WTC11 (cell line): ENCODE measurements at regions not wholly inside any gene's neighbourhood (a gene's known extent, or its start where the extent isn't known, plus 50 kb on each side); places are given as distances from the start of the nearest gene placed in this dataset.
"Not testable (repeated sequence)": the region's sequence is repeated elsewhere in the genome, so short reads cannot be mapped to it uniquely, and the experiment has no call there.

Experiments
- ATAC-seq: fragments of 200-7000 bp; cut with Tn5 transposase; 2 replicates; pipeline ENCODE4 v1.10.0; 2021; ENCODE audit warnings: mild to moderate bottlenecking, moderate library complexity
- CTCF ChIA-PET: fragments of 300-600 bp; sonication (Branson Sonifier 250); formaldehyde crosslinking; loops from one replicate; lab custom pipeline; 2021; ENCODE audit warnings: antibody characterized with exemption; lab: Charles Lee
- POLR2A ChIA-PET: fragments of 350-600 bp; sonication (Branson Sonifier 250); formaldehyde crosslinking; loops from one replicate; lab custom pipeline; 2021; ENCODE audit warnings: antibody characterized with exemption; lab: Charles Lee
- DNase-seq: peaks from one replicate; pipeline ENCODE4 v3.0.0; 2021; ENCODE audit warnings: low spot score
- H3K27ac Mint-ChIP-seq: 2 replicates; pipeline ENCODE4 v1.8.0; 2021; ENCODE audit warnings: mixed read lengths
- H3K27me3 Mint-ChIP-seq: 2 replicates; pipeline ENCODE4 v1.8.0; 2021; ENCODE audit warnings: low read depth, mild to moderate bottlenecking, moderate library complexity, mixed read lengths
- H3K36me3 Mint-ChIP-seq: 2 replicates; pipeline ENCODE4 v1.8.0; 2021; ENCODE audit warnings: mixed read lengths
- H3K4me1 Mint-ChIP-seq: 2 replicates; pipeline ENCODE4 v1.8.0; 2022; ENCODE audit warnings: mixed read lengths
- H3K4me3 Mint-ChIP-seq: 2 replicates; pipeline ENCODE4 v1.8.0; 2021; ENCODE audit warnings: mild to moderate bottlenecking, moderate library complexity, mixed read lengths
- H3K9me3 Mint-ChIP-seq: 2 replicates; pipeline ENCODE4 v1.8.0; 2021; ENCODE audit warnings: mixed read lengths
- CREB1 ChIP-seq: sonication (generic); formaldehyde crosslinking; IDR thresholded peaks from 2 replicates; pipeline ENCODE4 v1.8.0; 2023; ENCODE audit warnings: mild to moderate bottlenecking, missing genetic modification reagents
- FOXP1 ChIP-seq: sonication (generic); formaldehyde crosslinking; IDR thresholded peaks from 2 replicates; pipeline ENCODE4 v1.8.0; 2022; ENCODE audit warnings: missing genetic modification reagents, mild to moderate bottlenecking, moderate library complexity, borderline replicate concordance
- MXD4 ChIP-seq: fragments of 250-450 bp; sonication (Bioruptor Pico); IDR thresholded peaks from 2 replicates; pipeline ENCODE4 v1.8.0; 2021; ENCODE audit warnings: mild to moderate bottlenecking, moderate library complexity, borderline replicate concordance
- ZNF121 ChIP-seq: sonication (generic); formaldehyde crosslinking; IDR thresholded peaks from 2 replicates; pipeline ENCODE4 v1.8.0; 2023; ENCODE audit warnings: missing genetic modification reagents
- ZNF317 ChIP-seq: sonication (generic); formaldehyde crosslinking; IDR thresholded peaks from 2 replicates; pipeline ENCODE4 v1.8.1; 2023; ENCODE audit warnings: low read depth, mild to moderate bottlenecking, moderate library complexity, missing genetic modification reagents, borderline replicate concordance
- ZNF671 ChIP-seq: fragments of 250-450 bp; sonication (Bioruptor Pico); IDR thresholded peaks from 2 replicates; pipeline ENCODE4 v1.8.0; 2021; ENCODE audit warnings: mild to moderate bottlenecking
- TF ChIP-seq, protein P1 (sequence below): fragments of 250-450 bp; sonication (Bioruptor Pico); conservative IDR thresholded peaks from 2 replicates; pipeline ENCODE4 v1.9.0; 2021; ENCODE audit warnings: mild to moderate bottlenecking
- TF ChIP-seq, protein P2 (sequence below): sonication (generic); formaldehyde crosslinking; IDR thresholded peaks from 2 replicates; pipeline ENCODE4 v1.8.1; 2022; ENCODE audit warnings: mild to moderate bottlenecking, missing genetic modification reagents, moderate library complexity, borderline replicate concordance
- TF ChIP-seq, protein P3 (sequence below): sonication (generic); formaldehyde crosslinking; IDR thresholded peaks from 2 replicates; pipeline ENCODE4 v1.8.1; 2023; ENCODE audit warnings: mild to moderate bottlenecking, missing genetic modification reagents
- TF ChIP-seq, protein P4 (sequence below): sonication (generic); formaldehyde crosslinking; IDR thresholded peaks from 2 replicates; pipeline ENCODE4 v1.8.1; 2023; ENCODE audit warnings: mild to moderate bottlenecking, missing genetic modification reagents, moderate library complexity
- TF ChIP-seq, protein P5 (sequence below): fragments of 250-450 bp; sonication (Bioruptor Pico); IDR thresholded peaks from 2 replicates; pipeline ENCODE4 v1.9.0; 2021; ENCODE audit warnings: mild to moderate bottlenecking
- TF ChIP-seq, protein P6 (sequence below): sonication (generic); formaldehyde crosslinking; IDR thresholded peaks from 2 replicates; pipeline ENCODE4 v1.8.0; 2023; ENCODE audit warnings: missing genetic modification reagents
- TF ChIP-seq, protein P7 (sequence below): fragments of 250-450 bp; sonication (Bioruptor Pico); IDR thresholded peaks from 2 replicates; pipeline ENCODE4 v1.9.0; 2021; ENCODE audit warnings: mild to moderate bottlenecking
- TF ChIP-seq, protein P8 (sequence below): sonication (generic); formaldehyde crosslinking; IDR thresholded peaks from 2 replicates; pipeline ENCODE4 v1.8.1; 2022; ENCODE audit warnings: low read depth, missing genetic modification reagents, borderline replicate concordance
- TF ChIP-seq, protein P9 (sequence below): sonication (generic); formaldehyde crosslinking; IDR thresholded peaks from 2 replicates; pipeline ENCODE4 v1.8.1; 2023; ENCODE audit warnings: mild to moderate bottlenecking, missing genetic modification reagents

DNA sequence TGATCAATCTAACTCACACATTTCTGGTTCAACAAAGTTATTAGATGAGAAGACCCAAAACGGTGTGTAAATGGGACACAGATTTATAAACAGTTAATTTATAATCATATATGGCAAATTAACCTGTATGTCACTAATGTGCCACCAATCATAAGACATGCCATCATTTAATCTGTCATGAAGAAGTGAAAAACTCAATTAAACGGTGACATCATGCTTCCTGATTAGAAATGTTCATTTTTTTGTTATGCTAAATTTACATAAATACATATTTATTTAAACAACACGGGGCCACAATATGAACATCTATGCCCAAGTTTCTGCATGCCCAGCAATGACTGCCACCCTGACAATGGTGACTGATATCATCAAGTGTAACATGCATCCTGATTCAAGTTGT, 164.1 kb upstream of the EEA1 start (continued):
- TF ChIP-seq, protein P1, sequence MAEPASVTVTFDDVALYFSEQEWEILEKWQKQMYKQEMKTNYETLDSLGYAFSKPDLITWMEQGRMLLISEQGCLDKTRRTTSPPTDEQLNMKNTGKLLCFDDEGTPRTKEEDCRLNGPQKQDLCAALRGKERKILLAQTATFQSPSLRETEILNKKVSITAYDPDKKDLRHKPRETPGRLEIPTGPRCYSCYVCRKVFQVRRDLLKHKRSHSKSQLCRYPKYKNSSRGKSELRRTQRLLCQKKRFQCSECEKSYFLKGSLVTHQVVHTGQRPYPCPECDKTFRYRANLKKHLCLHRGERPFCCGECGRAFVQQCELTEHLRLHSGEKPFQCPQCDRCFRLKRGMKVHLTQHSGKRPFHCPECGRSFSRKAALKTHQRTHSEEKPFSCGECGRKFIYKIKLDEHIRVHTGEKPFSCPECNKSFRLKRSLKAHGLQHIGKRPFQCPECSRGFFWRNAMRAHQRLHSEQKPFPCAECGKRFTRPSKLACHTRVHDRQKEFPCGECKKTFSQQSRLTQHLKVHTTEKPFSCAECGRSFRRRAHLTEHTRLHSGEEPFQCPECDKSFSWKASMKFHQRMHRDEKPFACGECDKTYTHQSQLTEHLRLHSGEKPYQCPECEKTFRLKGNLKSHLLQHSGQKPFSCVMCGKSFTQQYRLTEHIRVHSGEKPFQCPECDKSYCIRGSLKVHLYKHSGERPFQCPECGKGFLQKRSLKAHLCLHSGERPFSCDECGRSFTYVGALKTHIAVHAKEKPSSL (CRISPR knock-in tag): no peak
- TF ChIP-seq CREB1 (CRISPR knock-in tag) (no peak), FOXP1 (CRISPR knock-in tag) (no peak), ZNF121 (no peak)
- TF ChIP-seq, protein P2, sequence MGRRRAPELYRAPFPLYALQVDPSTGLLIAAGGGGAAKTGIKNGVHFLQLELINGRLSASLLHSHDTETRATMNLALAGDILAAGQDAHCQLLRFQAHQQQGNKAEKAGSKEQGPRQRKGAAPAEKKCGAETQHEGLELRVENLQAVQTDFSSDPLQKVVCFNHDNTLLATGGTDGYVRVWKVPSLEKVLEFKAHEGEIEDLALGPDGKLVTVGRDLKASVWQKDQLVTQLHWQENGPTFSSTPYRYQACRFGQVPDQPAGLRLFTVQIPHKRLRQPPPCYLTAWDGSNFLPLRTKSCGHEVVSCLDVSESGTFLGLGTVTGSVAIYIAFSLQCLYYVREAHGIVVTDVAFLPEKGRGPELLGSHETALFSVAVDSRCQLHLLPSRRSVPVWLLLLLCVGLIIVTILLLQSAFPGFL (CRISPR knock-in tag): no peak

DNA sequence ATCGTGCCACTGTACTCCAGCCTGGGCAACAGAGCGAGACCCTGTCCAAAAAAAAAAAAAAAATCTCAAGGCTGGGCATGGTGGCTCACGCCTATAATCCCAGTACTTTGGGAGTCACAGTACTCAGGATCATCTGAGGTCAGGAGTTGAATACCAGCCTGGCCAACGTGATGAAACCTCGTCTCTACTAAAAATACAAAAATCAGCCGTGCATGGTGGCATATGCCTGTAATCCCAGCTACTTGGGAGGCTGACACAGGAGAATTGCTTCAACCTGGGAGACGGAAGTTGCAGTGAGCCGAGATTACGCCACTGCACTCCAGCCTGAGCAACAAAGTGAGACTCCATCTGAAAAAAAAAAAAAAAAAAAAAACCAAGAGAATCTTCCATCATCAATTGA, 165.1 kb upstream of the EEA1 start:
- ATAC-seq, H3K27me3 Mint-ChIP-seq, H3K9me3 Mint-ChIP-seq, H3K36me3 Mint-ChIP-seq, DNase-seq, POLR2A ChIA-PET, H3K27ac Mint-ChIP-seq, H3K4me1 Mint-ChIP-seq, H3K4me3 Mint-ChIP-seq: not testable (repeated sequence)
- CTCF ChIA-PET: interaction anchor here (1.0 kb wide), 1 partner anchor 190 kb away, joined by 3 read pairs; no protein-coding TSS in a partner anchor

DNA sequence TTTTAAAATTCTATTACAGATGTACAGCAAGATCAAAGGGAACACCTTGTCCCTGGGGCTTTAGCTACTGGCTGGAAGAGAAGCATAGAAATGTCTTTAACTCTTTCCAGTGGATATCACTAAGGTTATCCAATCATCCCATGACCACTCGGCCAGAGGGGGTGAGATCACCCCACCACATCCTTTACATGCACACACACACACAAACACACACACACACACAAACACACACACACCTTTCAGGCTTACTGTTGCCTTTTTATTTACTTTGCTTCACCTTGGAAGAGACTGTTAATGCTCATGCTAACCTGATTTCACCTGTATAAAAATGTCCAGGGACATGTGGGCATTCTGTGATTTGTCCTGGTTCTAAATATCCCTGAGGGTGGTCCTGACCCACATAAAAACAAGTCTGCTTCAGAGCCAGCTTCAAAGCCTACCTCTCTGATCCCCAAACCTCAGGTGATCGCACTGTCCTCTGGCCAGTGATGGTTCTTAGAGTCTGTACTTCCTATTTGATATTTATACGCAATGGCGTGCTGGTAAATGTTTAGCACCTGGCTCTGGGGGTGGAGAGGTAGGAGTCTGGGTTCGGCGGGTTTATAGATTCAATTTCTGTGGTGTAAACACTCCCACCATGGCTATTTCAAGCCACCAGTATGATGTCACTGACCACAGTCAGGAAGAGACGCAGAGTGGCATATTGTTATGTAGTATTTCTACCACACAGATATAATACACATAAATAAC, 166.1 kb upstream of the EEA1 start:
- peaks cover 4% of the 10 kb centered on the region for H3K9me3 Mint-ChIP-seq
- no peaks in the 10 kb centered on the region for H3K36me3 Mint-ChIP-seq
- ChIA-PET POLR2A (no interaction called here), CTCF (interaction anchor here (1.0 kb wide), 1 partner anchor 189 kb away, joined by 3 read pairs; no protein-coding TSS in a partner anchor)
- H3K4me3 Mint-ChIP-seq: no peak overlapping the region
- ATAC-seq (no peak), DNase-seq (no peak)
- H3K27ac Mint-ChIP-seq: no peak overlapping the region
- H3K4me1 Mint-ChIP-seq: no peaks in the 10 kb centered on the region
- no peaks in the 10 kb centered on the region for H3K27me3 Mint-ChIP-seq
- TF ChIP-seq, protein P3, sequence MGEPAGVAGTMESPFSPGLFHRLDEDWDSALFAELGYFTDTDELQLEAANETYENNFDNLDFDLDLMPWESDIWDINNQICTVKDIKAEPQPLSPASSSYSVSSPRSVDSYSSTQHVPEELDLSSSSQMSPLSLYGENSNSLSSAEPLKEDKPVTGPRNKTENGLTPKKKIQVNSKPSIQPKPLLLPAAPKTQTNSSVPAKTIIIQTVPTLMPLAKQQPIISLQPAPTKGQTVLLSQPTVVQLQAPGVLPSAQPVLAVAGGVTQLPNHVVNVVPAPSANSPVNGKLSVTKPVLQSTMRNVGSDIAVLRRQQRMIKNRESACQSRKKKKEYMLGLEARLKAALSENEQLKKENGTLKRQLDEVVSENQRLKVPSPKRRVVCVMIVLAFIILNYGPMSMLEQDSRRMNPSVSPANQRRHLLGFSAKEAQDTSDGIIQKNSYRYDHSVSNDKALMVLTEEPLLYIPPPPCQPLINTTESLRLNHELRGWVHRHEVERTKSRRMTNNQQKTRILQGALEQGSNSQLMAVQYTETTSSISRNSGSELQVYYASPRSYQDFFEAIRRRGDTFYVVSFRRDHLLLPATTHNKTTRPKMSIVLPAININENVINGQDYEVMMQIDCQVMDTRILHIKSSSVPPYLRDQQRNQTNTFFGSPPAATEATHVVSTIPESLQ (CRISPR knock-in tag): no peak
- TF ChIP-seq, protein P4, sequence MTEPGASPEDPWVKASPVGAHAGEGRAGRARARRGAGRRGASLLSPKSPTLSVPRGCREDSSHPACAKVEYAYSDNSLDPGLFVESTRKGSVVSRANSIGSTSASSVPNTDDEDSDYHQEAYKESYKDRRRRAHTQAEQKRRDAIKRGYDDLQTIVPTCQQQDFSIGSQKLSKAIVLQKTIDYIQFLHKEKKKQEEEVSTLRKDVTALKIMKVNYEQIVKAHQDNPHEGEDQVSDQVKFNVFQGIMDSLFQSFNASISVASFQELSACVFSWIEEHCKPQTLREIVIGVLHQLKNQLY (CRISPR knock-in tag): no peak
- TF ChIP-seq, protein P5, sequence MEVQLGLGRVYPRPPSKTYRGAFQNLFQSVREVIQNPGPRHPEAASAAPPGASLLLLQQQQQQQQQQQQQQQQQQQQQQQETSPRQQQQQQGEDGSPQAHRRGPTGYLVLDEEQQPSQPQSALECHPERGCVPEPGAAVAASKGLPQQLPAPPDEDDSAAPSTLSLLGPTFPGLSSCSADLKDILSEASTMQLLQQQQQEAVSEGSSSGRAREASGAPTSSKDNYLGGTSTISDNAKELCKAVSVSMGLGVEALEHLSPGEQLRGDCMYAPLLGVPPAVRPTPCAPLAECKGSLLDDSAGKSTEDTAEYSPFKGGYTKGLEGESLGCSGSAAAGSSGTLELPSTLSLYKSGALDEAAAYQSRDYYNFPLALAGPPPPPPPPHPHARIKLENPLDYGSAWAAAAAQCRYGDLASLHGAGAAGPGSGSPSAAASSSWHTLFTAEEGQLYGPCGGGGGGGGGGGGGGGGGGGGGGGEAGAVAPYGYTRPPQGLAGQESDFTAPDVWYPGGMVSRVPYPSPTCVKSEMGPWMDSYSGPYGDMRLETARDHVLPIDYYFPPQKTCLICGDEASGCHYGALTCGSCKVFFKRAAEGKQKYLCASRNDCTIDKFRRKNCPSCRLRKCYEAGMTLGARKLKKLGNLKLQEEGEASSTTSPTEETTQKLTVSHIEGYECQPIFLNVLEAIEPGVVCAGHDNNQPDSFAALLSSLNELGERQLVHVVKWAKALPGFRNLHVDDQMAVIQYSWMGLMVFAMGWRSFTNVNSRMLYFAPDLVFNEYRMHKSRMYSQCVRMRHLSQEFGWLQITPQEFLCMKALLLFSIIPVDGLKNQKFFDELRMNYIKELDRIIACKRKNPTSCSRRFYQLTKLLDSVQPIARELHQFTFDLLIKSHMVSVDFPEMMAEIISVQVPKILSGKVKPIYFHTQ (CRISPR knock-in tag): no peak
- no peak for TF ChIP-seq ZNF317 (CRISPR knock-in tag)
- no peak for TF ChIP-seq MXD4
- TF ChIP-seq, protein P6, sequence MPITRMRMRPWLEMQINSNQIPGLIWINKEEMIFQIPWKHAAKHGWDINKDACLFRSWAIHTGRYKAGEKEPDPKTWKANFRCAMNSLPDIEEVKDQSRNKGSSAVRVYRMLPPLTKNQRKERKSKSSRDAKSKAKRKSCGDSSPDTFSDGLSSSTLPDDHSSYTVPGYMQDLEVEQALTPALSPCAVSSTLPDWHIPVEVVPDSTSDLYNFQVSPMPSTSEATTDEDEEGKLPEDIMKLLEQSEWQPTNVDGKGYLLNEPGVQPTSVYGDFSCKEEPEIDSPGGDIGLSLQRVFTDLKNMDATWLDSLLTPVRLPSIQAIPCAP (CRISPR knock-in tag): no peak
- TF ChIP-seq, protein P7, sequence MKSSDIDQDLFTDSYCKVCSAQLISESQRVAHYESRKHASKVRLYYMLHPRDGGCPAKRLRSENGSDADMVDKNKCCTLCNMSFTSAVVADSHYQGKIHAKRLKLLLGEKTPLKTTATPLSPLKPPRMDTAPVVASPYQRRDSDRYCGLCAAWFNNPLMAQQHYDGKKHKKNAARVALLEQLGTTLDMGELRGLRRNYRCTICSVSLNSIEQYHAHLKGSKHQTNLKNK (CRISPR knock-in tag): no peak
- TF ChIP-seq, protein P8, sequence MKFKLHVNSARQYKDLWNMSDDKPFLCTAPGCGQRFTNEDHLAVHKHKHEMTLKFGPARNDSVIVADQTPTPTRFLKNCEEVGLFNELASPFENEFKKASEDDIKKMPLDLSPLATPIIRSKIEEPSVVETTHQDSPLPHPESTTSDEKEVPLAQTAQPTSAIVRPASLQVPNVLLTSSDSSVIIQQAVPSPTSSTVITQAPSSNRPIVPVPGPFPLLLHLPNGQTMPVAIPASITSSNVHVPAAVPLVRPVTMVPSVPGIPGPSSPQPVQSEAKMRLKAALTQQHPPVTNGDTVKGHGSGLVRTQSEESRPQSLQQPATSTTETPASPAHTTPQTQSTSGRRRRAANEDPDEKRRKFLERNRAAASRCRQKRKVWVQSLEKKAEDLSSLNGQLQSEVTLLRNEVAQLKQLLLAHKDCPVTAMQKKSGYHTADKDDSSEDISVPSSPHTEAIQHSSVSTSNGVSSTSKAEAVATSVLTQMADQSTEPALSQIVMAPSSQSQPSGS (CRISPR knock-in tag): no peak
- no peak for TF ChIP-seq ZNF671 (CRISPR knock-in tag)
- TF ChIP-seq, protein P9, sequence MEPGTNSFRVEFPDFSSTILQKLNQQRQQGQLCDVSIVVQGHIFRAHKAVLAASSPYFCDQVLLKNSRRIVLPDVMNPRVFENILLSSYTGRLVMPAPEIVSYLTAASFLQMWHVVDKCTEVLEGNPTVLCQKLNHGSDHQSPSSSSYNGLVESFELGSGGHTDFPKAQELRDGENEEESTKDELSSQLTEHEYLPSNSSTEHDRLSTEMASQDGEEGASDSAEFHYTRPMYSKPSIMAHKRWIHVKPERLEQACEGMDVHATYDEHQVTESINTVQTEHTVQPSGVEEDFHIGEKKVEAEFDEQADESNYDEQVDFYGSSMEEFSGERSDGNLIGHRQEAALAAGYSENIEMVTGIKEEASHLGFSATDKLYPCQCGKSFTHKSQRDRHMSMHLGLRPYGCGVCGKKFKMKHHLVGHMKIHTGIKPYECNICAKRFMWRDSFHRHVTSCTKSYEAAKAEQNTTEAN (CRISPR knock-in tag): no peak
